ENCODE measurements at regions not wholly inside any gene's neighbourhood (a gene's known extent, or its start where the extent isn't known, plus 50 kb on each side); places are given as distances from the start of the nearest gene placed in this dataset.

- TF ChIP-seq POLR2AphosphoS5 (IDR thresholded peaks at IDR 0.05; ENCODE audit: borderline replicate concordance, low read depth, low read length) (no peak), EZH2 (IDR thresholded peaks at IDR 0.05) (no peak)
Measured at GRCh38 chr11:92304271-92304670, 79.7 kb downstream of the FAT3 start.

Data from SK-N-MC (cell line).